ENCODE measurements at regions not wholly inside any gene's neighbourhood (a gene's known extent, or its start where the extent isn't known, plus 50 kb on each side); places are given as distances from the start of the nearest gene placed in this dataset.

- TF ChIP-seq CTCF (IDR thresholded peaks at IDR 0.05) (no peak), POLR2A (IDR thresholded peaks at IDR 0.05) (no peak)
Measured at GRCh38 chr2:107745100-107745499, 81.6 kb upstream of the RGPD4 start.
